Smooth muscle cell (in vitro differentiated cells): ENCODE measurements at regions not wholly inside any gene's neighbourhood (a gene's known extent, or its start where the extent isn't known, plus 50 kb on each side); places are given as distances from the start of the nearest gene placed in this dataset.

Source experiments
- DNase-seq: peaks from one replicate; lab custom pipeline; 2025; ENCODE audit not compliant: unreplicated experiment; lab: John Stamatoyannopoulos, UW
- H2AFZ ChIP-seq: fragments of 200-600 bp; sonication (generic); 2 replicates; pipeline ENCODE4 v1.6.0; 2016; ENCODE audit warnings: antibody characterized with exemption, low read depth, mild to moderate bottlenecking
- H3F3A ChIP-seq: fragments of 200-600 bp; sonication (generic); 2 replicates; pipeline ENCODE4 v1.6.0; 2017; ENCODE audit warnings: antibody characterized with exemption, low read depth
- H3K27ac ChIP-seq: fragments of 200-600 bp; sonication (generic); 2 replicates; pipeline ENCODE4 v1.5.1; 2016; ENCODE audit warnings: low read depth, mild to moderate bottlenecking
- H3K27me3 ChIP-seq: fragments of 200-600 bp; sonication (generic); 2 replicates; pipeline ENCODE4 v1.6.1; 2016; ENCODE audit warnings: low read depth, mild to moderate bottlenecking
- H3K36me3 ChIP-seq: fragments of 200-600 bp; sonication (generic); 2 replicates; pipeline ENCODE4 v1.5.1; 2016; ENCODE audit warnings: low read depth
- H3K4me1 ChIP-seq: fragments of 200-600 bp; sonication (generic); 2 replicates; pipeline ENCODE4 v1.5.1; 2016; ENCODE audit warnings: low read depth
- H3K4me2 ChIP-seq: fragments of 200-600 bp; sonication (generic); 2 replicates; pipeline ENCODE4 v1.6.0; 2016; ENCODE audit warnings: mild to moderate bottlenecking
- H3K4me3 ChIP-seq: fragments of 200-600 bp; sonication (generic); 2 replicates; pipeline ENCODE4 v1.5.1; 2016; ENCODE audit warnings: mild to moderate bottlenecking
- H3K79me2 ChIP-seq: fragments of 200-600 bp; sonication (generic); 2 replicates; pipeline ENCODE4 v1.6.0; 2016; ENCODE audit warnings: low read depth, mild to moderate bottlenecking
- H3K9ac ChIP-seq: fragments of 200-600 bp; sonication (generic); 2 replicates; pipeline ENCODE4 v1.6.0; 2016; ENCODE audit warnings: low read depth
- H3K9me3 ChIP-seq: fragments of 200-600 bp; sonication (generic); replicated peaks from 2 replicates; pipeline ENCODE4 v1.5.1; 2016; ENCODE audit warnings: low read depth
- H4K20me1 ChIP-seq: fragments of 200-600 bp; sonication (generic); 2 replicates; pipeline ENCODE4 v1.6.0; 2016; ENCODE audit warnings: low read depth
- CTCF ChIP-seq: fragments of 200-600 bp; sonication (generic); IDR thresholded peaks from 2 replicates; pipeline ENCODE4 v1.5.1; 2017; ENCODE audit warnings: borderline replicate concordance, mild to moderate bottlenecking, antibody characterized with exemption; ENCODE audit not compliant: insufficient read depth, poor library complexity, severe bottlenecking
- WGBS: methylation state at CpG from one replicate; pipeline ENCODE4 v1.1.7; 2016; ENCODE audit warnings: low lambda C conversion rate; 5-methylcytosine and 5-hydroxymethylcytosine counted together

- Histone ChIP-seq H3K9ac (no peak overlapping the region), H3K4me1 (no peaks in the 10 kb centered on the region), H3F3A (no peaks in the 10 kb centered on the region), H3K79me2 (no peaks in the 10 kb centered on the region), H3K9me3 (no peaks in the 10 kb centered on the region), H3K27me3 (no peaks in the 10 kb centered on the region), H3K4me2 (no peak overlapping the region), H3K4me3 (no peak overlapping the region), H4K20me1 (no peaks in the 10 kb centered on the region), H3K27ac (no peak overlapping the region), H2AFZ (no peak overlapping the region), H3K36me3 (no peaks in the 10 kb centered on the region)
- DNase-seq: no peak
- TF ChIP-seq CTCF: no peak
- 100% methylated on average over 1 of the region's 1 CpG for WGBS
Measured at GRCh38 chr3:165640970-165641369, 196.3 kb downstream of the BCHE start.

- Histone ChIP-seq H3K9me3 (no peaks in the 10 kb centered on the region), H3K27ac (no peak overlapping the region), H4K20me1 (no peaks in the 10 kb centered on the region), H3K4me1 (no peaks in the 10 kb centered on the region), H3K36me3 (no peaks in the 10 kb centered on the region), H3F3A (no peaks in the 10 kb centered on the region), H3K4me2 (no peak overlapping the region), H2AFZ (no peak overlapping the region), H3K9ac (no peak overlapping the region), H3K79me2 (no peaks in the 10 kb centered on the region), H3K4me3 (no peak overlapping the region), H3K27me3 (no peaks in the 10 kb centered on the region)
- DNase-seq: no peak
- TF ChIP-seq CTCF: no peak
- 71% methylated on average over 1 of the region's 1 CpG for WGBS
Measured at GRCh38 chr3:165640031-165640430, 197.2 kb downstream of the BCHE start.

- no peaks in the 10 kb centered on the region for H3K36me3 ChIP-seq
- H3K79me2 ChIP-seq: no peaks in the 10 kb centered on the region
- H3K4me3 ChIP-seq: no peak overlapping the region
- H4K20me1 ChIP-seq: no peaks in the 10 kb centered on the region
- 88% methylated on average over 6 of the region's 6 CpGs for WGBS
- no peaks in the 10 kb centered on the region for H3K4me1 ChIP-seq
- no peak overlapping the region for H2AFZ ChIP-seq
- H3K4me2 ChIP-seq: no peak overlapping the region
- H3K9ac ChIP-seq: no peak overlapping the region
- H3K27ac ChIP-seq: no peak overlapping the region
- no peak for TF ChIP-seq CTCF
- no peak for DNase-seq
- no peaks in the 10 kb centered on the region for H3K27me3 ChIP-seq
- no peaks in the 10 kb centered on the region for H3F3A ChIP-seq
- H3K9me3 ChIP-seq: no peaks in the 10 kb centered on the region
Measured at GRCh38 chr3:165638034-165638433, 199.2 kb downstream of the BCHE start.

GRCh38 chr3:165636684-165637015 is 200.6 kb downstream of the BCHE start:
- no peak overlapping the region for H2AFZ ChIP-seq
- H3K4me2 ChIP-seq: no peak overlapping the region
- no peaks in the 10 kb centered on the region for H3K9me3 ChIP-seq
- no peak overlapping the region for H3K9ac ChIP-seq
- 85% methylated on average over 1 of the region's 1 CpG for WGBS
- no peaks in the 10 kb centered on the region for H4K20me1 ChIP-seq
- H3K27ac ChIP-seq: no peak overlapping the region
- H3K4me1 ChIP-seq: no peaks in the 10 kb centered on the region
- H3K27me3 ChIP-seq: no peaks in the 10 kb centered on the region
- DNase-seq: no peak
- no peaks in the 10 kb centered on the region for H3F3A ChIP-seq
- H3K79me2 ChIP-seq: no peaks in the 10 kb centered on the region
- no peaks in the 10 kb centered on the region for H3K36me3 ChIP-seq
- no peak for TF ChIP-seq CTCF
- no peak overlapping the region for H3K4me3 ChIP-seq
